Stimulated activated CD8-positive, alpha-beta memory T cell treated with anti-CD3 and anti-CD28 coated beads, Interleukin-4, amount 100 ng/mL, for 48 hours (primary cell): ENCODE measurements at regions not wholly inside any gene's neighbourhood (a gene's known extent, or its start where the extent isn't known, plus 50 kb on each side); places are given as distances from the start of the nearest gene placed in this dataset.
"Not testable (repeated sequence)": the region's sequence is repeated elsewhere in the genome, so short reads cannot be mapped to it uniquely, and the experiment has no call there.

Experiments used
- DNase-seq: peaks from one replicate; pipeline ENCODE4 v3.0.0-alpha.2; 2020

GRCh38 chr10:100612601-100613595 lies 77.2 kb downstream of the HIF1AN start:
- no peak for DNase-seq

- no peak for DNase-seq
These were observed 78.1 kb downstream of the HIF1AN start for GRCh38 chr10:100613846-100614245.

- no peak for DNase-seq
These were observed 78.8 kb downstream of the HIF1AN start for GRCh38 chr10:100614429-100615095.

GRCh38 chr10:100615241-100615640 lies 79.5 kb downstream of the HIF1AN start:
- DNase-seq = no peak

DNA sequence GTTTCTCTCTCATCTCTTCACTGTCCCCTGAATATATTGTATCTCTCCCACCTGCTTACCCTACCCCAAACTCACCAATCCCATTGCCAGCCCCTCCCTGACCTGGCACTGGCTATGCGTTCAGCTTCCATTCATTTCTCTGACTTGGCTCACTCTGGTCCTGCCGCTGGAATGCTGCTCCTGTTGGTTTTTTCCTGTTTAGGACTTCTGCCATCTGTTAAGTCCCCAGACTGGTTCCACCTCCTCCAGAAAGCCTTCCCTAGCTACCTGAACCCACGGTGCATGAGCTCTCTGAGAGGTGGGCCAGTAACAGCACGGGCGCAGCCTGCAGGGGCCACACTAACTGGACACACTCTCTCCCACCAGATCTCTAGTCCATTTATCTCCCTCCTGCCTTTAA lies 80.2 kb downstream of the HIF1AN start:
- no peak for DNase-seq

GRCh38 chr10:100618091-100618615 lies 82.4 kb downstream of the HIF1AN start:
- DNase-seq = no peak

GRCh38 chr10:100618632-100619255 lies 83.0 kb downstream of the HIF1AN start:
- no peak for DNase-seq

- DNase-seq = no peak
These were observed 84.5 kb downstream of the HIF1AN start for GRCh38 chr10:100620087-100620835.

GRCh38 chr10:100621360-100622205 lies 85.8 kb downstream of the HIF1AN start:
- DNase-seq = peak; percentile 38

- DNase-seq = no peak
These were observed 87.2 kb downstream of the HIF1AN start for GRCh38 chr10:100622946-100623345.

GRCh38 chr10:100623521-100624230 lies 87.9 kb downstream of the HIF1AN start:
- no peak for DNase-seq

DNA sequence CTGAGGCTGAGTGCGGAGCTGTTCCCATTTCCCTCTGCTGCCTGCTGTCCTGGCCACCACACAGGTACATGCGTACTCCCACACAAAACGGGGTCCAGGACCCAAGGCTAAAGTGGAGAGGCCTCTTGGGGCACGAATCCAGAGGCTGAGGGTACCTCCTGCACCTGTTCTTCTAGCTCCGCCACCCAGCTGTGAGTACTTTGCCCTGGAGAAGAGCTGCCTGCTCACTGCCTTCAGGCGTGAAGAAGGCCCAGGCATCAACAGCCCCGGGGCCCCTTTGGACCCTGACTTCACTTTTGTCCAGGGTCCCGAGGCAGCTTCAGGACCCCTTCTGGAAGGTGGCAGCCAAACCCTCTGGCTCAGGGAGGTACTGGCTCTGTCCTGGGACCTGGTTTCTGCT lies 88.6 kb downstream of the HIF1AN start:
- no peak for DNase-seq

DNA sequence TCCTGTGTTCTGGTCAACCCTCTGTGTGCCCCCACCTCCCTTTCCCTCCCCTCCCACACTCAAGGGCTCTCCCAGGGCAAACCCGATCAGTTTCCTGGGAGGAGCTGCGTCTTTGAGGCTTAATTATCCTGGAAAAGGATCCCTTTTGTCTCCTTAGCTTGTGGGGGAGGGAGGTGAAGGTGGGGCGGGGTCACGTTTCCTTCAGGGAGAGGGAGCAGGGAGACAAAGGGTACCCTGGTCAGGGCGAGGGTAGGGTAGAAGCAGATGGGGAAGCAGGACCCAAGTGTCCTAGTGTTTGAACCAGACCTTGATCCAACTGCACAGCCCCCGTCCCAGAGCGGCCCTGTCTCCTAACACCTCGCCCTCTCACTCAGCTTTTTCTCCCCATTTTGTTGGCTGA lies 90.1 kb downstream of the HIF1AN start:
- DNase-seq = no peak

GRCh38 chr10:100628061-100628460 lies 92.3 kb downstream of the HIF1AN start:
- DNase-seq = no peak

GRCh38 chr10:100631192-100631591 lies 95.4 kb downstream of the HIF1AN start:
- DNase-seq = no peak

DNA sequence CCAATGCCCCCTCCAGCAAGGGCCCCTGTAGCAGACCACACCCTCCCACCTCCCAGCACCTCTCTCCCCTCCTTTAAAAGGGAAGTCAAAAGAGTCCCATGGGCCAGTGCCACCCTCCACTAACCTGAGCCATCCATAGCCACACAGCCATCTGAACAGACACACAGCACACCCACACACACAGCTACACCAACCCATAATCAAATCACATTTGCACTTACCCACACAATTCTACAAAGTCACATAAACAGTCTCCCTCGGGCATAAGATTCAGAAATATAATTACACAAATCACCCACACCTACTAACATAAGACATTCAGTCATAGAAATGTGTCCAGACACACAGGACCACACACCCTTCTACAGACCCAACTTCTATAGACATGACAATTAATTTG lies 96.3 kb downstream of the HIF1AN start:
- no peak for DNase-seq

GRCh38 chr10:100634034-100634433 lies 98.3 kb downstream of the HIF1AN start:
- no peak for DNase-seq

GRCh38 chr10:100636848-100637553 lies 101.3 kb downstream of the HIF1AN start:
- no peak for DNase-seq

- peak; percentile 36 for DNase-seq
These were observed 102.0 kb downstream of the HIF1AN start for GRCh38 chr10:100637785-100638184.

- DNase-seq = not testable (repeated sequence)
These were observed 103.2 kb downstream of the HIF1AN start for GRCh38 chr10:100638969-100639368.
